ENCODE measurements at regions not wholly inside any gene's neighbourhood (a gene's known extent, or its start where the extent isn't known, plus 50 kb on each side); places are given as distances from the start of the nearest gene placed in this dataset.

GRCh38 chr3:74691946-74692345, 77.5 kb upstream of the CNTN3 start:
- TF ChIP-seq CTCF (IDR thresholded peaks at IDR 0.05; ENCODE audit: extremely low read depth in 1 of 2, insufficient read depth in 1 of 2, low read depth in 1 of 2, low read length in 2 of 2) (no peak), POLR2A (IDR thresholded peaks at IDR 0.05; ENCODE audit: low read depth, low read length) (no peak), FOS (IDR thresholded peaks at IDR 0.05; ENCODE audit: borderline replicate concordance, insufficient read depth, low read length) (no peak), MAX (IDR thresholded peaks at IDR 0.05; ENCODE audit: insufficient read depth, insufficient read length) (no peak), EZH2 (IDR thresholded peaks at IDR 0.05; ENCODE audit: borderline replicate concordance, low read depth, low read length, severe bottlenecking) (no peak), MYC (IDR thresholded peaks at IDR 0.05; ENCODE audit: low read depth, low read length) (no peak)
